ENCODE measurements at regions not wholly inside any gene's neighbourhood (a gene's known extent, or its start where the extent isn't known, plus 50 kb on each side); places are given as distances from the start of the nearest gene placed in this dataset.

GRCh38 chr12:115683240-115683780, 594.2 kb downstream of the MED13L start:
- TF ChIP-seq, protein P1, sequence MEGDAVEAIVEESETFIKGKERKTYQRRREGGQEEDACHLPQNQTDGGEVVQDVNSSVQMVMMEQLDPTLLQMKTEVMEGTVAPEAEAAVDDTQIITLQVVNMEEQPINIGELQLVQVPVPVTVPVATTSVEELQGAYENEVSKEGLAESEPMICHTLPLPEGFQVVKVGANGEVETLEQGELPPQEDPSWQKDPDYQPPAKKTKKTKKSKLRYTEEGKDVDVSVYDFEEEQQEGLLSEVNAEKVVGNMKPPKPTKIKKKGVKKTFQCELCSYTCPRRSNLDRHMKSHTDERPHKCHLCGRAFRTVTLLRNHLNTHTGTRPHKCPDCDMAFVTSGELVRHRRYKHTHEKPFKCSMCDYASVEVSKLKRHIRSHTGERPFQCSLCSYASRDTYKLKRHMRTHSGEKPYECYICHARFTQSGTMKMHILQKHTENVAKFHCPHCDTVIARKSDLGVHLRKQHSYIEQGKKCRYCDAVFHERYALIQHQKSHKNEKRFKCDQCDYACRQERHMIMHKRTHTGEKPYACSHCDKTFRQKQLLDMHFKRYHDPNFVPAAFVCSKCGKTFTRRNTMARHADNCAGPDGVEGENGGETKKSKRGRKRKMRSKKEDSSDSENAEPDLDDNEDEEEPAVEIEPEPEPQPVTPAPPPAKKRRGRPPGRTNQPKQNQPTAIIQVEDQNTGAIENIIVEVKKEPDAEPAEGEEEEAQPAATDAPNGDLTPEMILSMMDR (IDR thresholded peaks at IDR 0.05; ENCODE audit: poor library complexity) = no peak
- TF ChIP-seq EZH2 (IDR thresholded peaks at IDR 0.05; ENCODE audit: borderline replicate concordance) (no peak), EZH2phosphoT487 (IDR thresholded peaks at IDR 0.05; ENCODE audit: low read depth, severe bottlenecking, unreplicated experiment) (no peak)

Measured in hepatocyte (in vitro differentiated cells).